Stomach (tissue), 8 donors: ENCODE measurements at regions not wholly inside any gene's neighbourhood (a gene's known extent, or its start where the extent isn't known, plus 50 kb on each side); places are given as distances from the start of the nearest gene placed in this dataset.
"Not testable (repeated sequence)": the region's sequence is repeated elsewhere in the genome, so short reads cannot be mapped to it uniquely, and the experiment has no call there.

Experiments used
- DNase-seq, 2 donors: peaks; one replicate each; pipeline versions ENCODE4 v3.0.0 to v3.0.0-alpha.2; 2013 to 2019
- H3K27ac ChIP-seq, 5 donors: fragments of 200-600 bp in 4 of 5; sonication (generic) in 4 of 5; one replicate each; pipeline ENCODE4 v1.5.1; 2013 to 2019; ENCODE audit warnings: mild to moderate bottlenecking in 1 of 5, moderate library complexity in 1 of 5
- H3K27me3 ChIP-seq, 3 donors: fragments of 200-600 bp; sonication (generic); one replicate each; pipeline ENCODE4 v1.5.1; 2017 to 2019; ENCODE audit warnings: mixed run types in 1 of 3
- H3K36me3 ChIP-seq, 4 donors: fragments of 200-600 bp; sonication (generic); 1 replicate in 3 of 4; 2 replicates in 1 of 4; pipeline ENCODE4 v1.5.1; 2016 to 2019
- H3K4me1 ChIP-seq, 4 donors: fragments of 200-600 bp; sonication (generic); one replicate each; pipeline ENCODE4 v1.5.1; 2016 to 2019
- H3K4me3 ChIP-seq, 4 donors: fragments of 200-600 bp; sonication (generic) in 3 of 4; one replicate each; pipeline ENCODE4 v1.5.1; 2016 to 2019; ENCODE audit warnings: mild to moderate bottlenecking in 1 of 4
- H3K9me3 ChIP-seq, 4 donors: fragments of 200-600 bp; sonication (generic); one replicate each; pipeline ENCODE4 v1.5.1; 2016 to 2019
- EP300 ChIP-seq: sonication (generic); formaldehyde crosslinking; IDR thresholded peaks from one replicate; pipeline ENCODE4 v1.6.1; 2017; ENCODE audit warnings: antibody characterized with exemption
- POLR2A ChIP-seq, 4 donors: fragments of 450-650 bp; IDR thresholded peaks; one replicate each; pipeline ENCODE4 v1.6.1; 2016; ENCODE audit warnings: antibody characterized with exemption in 4 of 4, control low read depth in 2 of 4, mild to moderate bottlenecking in 1 of 4, moderate library complexity in 1 of 4
- POLR2AphosphoS5 ChIP-seq, 3 donors: sonication (generic); formaldehyde crosslinking; IDR thresholded peaks; one replicate each; pipeline ENCODE4 v1.6.1; 2016; ENCODE audit warnings: antibody characterized with exemption in 3 of 3
- WGBS, 5 donors: extraction: QIAGEN DNeasy Blood & Tissue Kit in 3 of 5; methylation state at CpG; one replicate each; pipeline versions ENCODE4 v1.1.5 to v1.1.7; 2013 to 2018; 5-methylcytosine and 5-hydroxymethylcytosine counted together
- intact Hi-C: fragments of 100-400 bp; cut with DNase I; formaldehyde crosslinking; loops from one replicate; pipeline ENCODE4 v1.15.1; 2023; ENCODE audit warnings: low total_unique reads
- small RNA-seq, 4 donors: library from RNA; depleted of rRNA; stranded (forward); fragments of <200 nt; gene quantifications; one replicate each; pipeline ENCODE3, GENCODE V24; 2016
- TF ChIP-seq, protein P1 (sequence below), 7 experiments: fragments of 450-650 bp in 4 of 7; fragments of 200-600 bp in 3 of 7; sonication (generic) in 3 of 7; IDR thresholded peaks; one replicate each; pipeline ENCODE4 v1.5.1; 2016 to 2019; ENCODE audit warnings: antibody characterized with exemption in 7 of 7, control low read depth in 2 of 7, mild to moderate bottlenecking in 1 of 7
- donor health status: healthy with polysubstance abuse.
- donor health status: Bipolar disorder and iron deficiency.
- donor health status: healthy.

DNA sequence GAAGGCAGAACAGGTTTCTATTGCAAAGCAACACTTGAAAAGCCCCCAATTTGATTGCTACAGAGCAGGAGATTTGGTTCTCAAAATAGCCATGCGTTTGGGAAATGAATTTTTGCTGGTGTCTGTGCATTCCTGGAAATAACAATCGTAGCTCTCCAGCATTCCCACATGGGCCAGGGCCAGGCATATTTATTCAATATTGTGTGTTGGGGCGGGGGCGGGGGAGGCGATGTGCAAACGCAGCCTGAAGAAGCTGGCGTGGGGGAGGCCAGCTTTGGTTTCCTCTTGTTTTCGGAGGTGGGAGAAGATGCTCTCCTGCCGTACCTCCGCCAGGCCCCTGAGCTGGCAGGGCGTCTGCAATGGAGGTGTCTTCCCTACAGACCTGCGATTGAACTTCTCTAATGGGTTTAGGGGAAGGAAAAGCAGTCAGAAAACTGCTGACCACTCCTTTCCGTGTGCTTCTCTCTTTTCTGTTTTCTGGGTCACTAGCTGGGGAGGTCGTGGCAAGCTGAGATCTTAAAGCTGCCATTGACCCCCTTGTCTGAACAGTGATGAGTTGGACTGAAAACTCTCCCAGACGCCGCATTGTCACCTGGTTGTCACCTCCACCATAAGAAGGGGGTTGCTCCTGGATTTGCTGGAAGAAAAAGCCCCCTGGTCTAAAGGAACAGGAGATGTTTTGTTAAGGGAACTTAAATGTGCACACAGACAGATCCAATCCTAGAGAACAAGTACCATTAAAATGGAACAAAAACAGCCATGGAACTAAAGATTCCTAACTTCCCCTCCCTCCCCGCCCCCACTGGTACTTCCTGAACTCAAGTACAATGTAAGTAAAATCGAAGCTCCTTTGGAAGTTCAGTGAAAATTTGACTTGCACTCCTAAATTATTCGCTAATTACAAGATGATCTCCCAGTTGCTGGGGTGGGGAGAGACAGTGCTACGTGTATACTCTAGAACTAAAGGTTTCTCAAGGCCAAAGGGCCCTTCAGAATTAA lies 56.4 kb upstream of the HABP2 start:
- H3K4me1 ChIP-seq = peaks cover 4 to 39% (median 29%) of the 10 kb centered on the region in 4 donors
- H3K27ac ChIP-seq = no peak overlapping the region
- TF ChIP-seq, protein P1, sequence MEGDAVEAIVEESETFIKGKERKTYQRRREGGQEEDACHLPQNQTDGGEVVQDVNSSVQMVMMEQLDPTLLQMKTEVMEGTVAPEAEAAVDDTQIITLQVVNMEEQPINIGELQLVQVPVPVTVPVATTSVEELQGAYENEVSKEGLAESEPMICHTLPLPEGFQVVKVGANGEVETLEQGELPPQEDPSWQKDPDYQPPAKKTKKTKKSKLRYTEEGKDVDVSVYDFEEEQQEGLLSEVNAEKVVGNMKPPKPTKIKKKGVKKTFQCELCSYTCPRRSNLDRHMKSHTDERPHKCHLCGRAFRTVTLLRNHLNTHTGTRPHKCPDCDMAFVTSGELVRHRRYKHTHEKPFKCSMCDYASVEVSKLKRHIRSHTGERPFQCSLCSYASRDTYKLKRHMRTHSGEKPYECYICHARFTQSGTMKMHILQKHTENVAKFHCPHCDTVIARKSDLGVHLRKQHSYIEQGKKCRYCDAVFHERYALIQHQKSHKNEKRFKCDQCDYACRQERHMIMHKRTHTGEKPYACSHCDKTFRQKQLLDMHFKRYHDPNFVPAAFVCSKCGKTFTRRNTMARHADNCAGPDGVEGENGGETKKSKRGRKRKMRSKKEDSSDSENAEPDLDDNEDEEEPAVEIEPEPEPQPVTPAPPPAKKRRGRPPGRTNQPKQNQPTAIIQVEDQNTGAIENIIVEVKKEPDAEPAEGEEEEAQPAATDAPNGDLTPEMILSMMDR (IDR thresholded peaks at IDR 0.05) = no peak
- no peak for TF ChIP-seq POLR2AphosphoS5 (IDR thresholded peaks at IDR 0.05)
- TF ChIP-seq EP300 = no peak
- TF ChIP-seq POLR2A (IDR thresholded peaks at IDR 0.05) = no peak
- intact Hi-C loops = no loop called here
- no peaks in the 10 kb centered on the region for H3K9me3 ChIP-seq
- no peaks in the 10 kb centered on the region for H3K27me3 ChIP-seq
- H3K4me3 ChIP-seq = no peak overlapping the region
- no peaks in the 10 kb centered on the region for H3K36me3 ChIP-seq
- WGBS, 5 donors = 67 to 79% (median 76%) methylated on average over 20 of the region's 20 CpGs
- DNase-seq = peak in 1 of 2 donors; percentile 71

DNA sequence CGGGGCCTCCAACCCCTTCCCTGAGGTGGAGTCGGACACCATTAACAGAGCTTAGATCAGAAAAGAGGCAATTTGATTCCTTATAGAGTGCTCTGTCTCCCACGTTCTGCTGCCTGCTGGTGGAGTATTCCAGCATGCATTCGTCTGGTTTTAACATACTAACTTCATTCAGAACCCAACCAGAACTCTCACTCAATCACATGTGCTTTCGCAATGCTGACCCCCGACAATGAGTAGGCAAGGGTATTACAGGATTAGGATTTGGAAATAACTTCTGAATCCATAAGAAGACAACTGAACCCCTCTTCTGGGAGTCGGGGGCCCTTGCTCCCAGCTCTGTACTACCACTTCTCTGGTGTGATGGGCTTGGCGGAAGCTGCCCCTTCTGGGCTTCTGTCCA lies 55.7 kb upstream of the HABP2 start:
- Histone ChIP-seq H3K36me3 (no peaks in the 10 kb centered on the region), H3K4me1 (peaks cover 4 to 31% (median 23%) of the 10 kb centered on the region in 4 donors), H3K27me3 (no peaks in the 10 kb centered on the region), H3K4me3 (no peak overlapping the region), H3K27ac (no peak overlapping the region), H3K9me3 (peaks cover 0 to 5% (median 0%) of the 10 kb centered on the region in 4 donors)
- 77 to 85% (median 79%) methylated on average over 8 of the region's 8 CpGs for WGBS, 5 donors
- DNase-seq = no peak
- intact Hi-C loops = no loop called here
- TF ChIP-seq POLR2A (IDR thresholded peaks at IDR 0.05) (no peak), EP300 (no peak), POLR2AphosphoS5 (IDR thresholded peaks at IDR 0.05) (no peak)

DNA sequence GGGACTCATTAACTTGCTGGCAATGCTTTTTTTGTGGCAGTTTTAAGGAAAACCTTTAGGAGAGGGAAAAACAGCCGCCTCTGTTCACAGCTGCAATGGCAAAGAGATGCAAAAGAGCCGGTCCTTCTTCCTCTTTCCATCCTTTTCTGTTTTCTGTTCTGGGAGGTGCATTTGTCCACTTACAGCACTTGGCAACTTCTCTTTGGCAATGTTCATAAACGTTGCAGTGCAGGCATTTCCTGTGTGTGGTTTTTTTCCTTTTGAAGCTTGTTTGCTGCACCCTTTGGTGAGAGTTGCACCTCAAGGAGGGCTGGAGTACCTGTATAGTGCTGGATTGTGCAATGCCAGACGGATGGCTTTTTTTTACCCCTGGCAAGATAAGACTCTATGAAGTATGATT lies 53.9 kb upstream of the HABP2 start:
- peaks cover 4 to 26% (median 10%) of the 10 kb centered on the region in 4 donors for H3K4me1 ChIP-seq
- peak in 1 of 2 donors; percentile 39 for DNase-seq
- 13 to 24% (median 18%) methylated on average over 4 of the region's 4 CpGs for WGBS, 5 donors
- TF ChIP-seq POLR2A (IDR thresholded peaks at IDR 0.05) (no peak), POLR2AphosphoS5 (IDR thresholded peaks at IDR 0.05) (no peak)
- TF ChIP-seq, protein P1 (IDR thresholded peaks at IDR 0.05) = no peak
- H3K36me3 ChIP-seq = no peaks in the 10 kb centered on the region
- H3K27ac ChIP-seq = no peak overlapping the region
- H3K9me3 ChIP-seq = peaks cover 0 to 5% (median 0%) of the 10 kb centered on the region in 4 donors
- H3K4me3 ChIP-seq = no peak overlapping the region
- intact Hi-C loops = no loop called here
- H3K27me3 ChIP-seq = no peaks in the 10 kb centered on the region

DNA sequence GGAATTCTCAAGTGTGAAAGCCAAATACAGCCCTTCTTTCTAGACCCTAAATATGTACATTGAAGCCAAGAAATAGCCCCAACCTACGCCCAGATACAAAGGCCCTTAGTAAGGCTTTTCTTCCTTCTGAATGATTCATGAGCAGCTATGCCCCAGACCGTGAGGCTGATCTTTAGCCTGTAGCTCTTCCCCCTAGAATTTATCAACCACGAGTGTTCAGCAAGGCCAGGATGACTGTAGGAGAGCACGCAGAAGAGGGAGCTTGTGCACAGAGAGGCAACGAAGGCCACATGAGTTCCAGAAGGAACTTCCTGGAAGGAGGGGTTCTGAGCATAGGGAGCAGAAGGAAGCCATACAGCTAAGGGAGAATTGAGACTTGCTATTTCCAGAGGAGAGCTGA lies 53.0 kb upstream of the HABP2 start:
- Histone ChIP-seq H3K27me3 (no peaks in the 10 kb centered on the region), H3K36me3 (no peaks in the 10 kb centered on the region), H3K27ac (no peak overlapping the region), H3K9me3 (peaks cover 0 to 5% (median 0%) of the 10 kb centered on the region in 4 donors), H3K4me1 (peaks cover 4 to 18% (median 7%) of the 10 kb centered on the region in 4 donors), H3K4me3 (no peak overlapping the region)
- intact Hi-C loops = no loop called here
- 75 to 85% (median 83%) methylated on average over 5 of the region's 5 CpGs for WGBS, 5 donors
- TF ChIP-seq EP300 (no peak), POLR2AphosphoS5 (IDR thresholded peaks at IDR 0.05) (no peak), POLR2A (IDR thresholded peaks at IDR 0.05) (no peak)
- TF ChIP-seq, protein P1 (IDR thresholded peaks at IDR 0.05) = no peak
- no peak for DNase-seq

DNA sequence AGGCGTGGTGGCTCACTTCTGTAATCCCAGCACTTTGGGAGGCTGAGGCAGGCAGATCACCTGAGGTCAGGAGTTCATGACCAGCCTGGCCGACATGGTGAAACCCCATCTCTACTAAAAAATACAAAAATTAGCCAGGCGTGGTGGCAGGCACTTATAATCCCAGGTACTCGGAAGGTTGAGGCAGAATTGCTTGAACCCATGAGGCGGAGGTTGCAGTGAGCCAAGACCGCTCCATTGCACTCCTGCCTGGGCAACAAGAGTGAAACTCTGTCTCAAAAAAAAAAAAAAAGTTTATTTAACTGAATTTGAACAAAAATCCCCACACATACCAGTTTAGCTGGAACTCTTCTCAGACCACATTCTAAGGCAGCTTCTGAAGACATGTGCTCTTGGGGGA lies 51.8 kb upstream of the HABP2 start:
- H3K27me3 ChIP-seq, intact Hi-C loops, H3K4me3 ChIP-seq, DNase-seq, H3K9me3 ChIP-seq, H3K27ac ChIP-seq, H3K36me3 ChIP-seq: not testable (repeated sequence)
- 84 to 95% (median 88%) methylated on average over 6 of the region's 6 CpGs for WGBS, 5 donors
- peaks cover 4 to 17% (median 7%) of the 10 kb centered on the region in 4 donors for H3K4me1 ChIP-seq

Small RNA genes lying in the stretch of these regions (small RNA-seq; reads per million reads assigned to genes)
- 0 reads per million in 4 donors for gene RNU7-165P
